DOHH2 (cell line): ENCODE measurements at regions not wholly inside any gene's neighbourhood (a gene's known extent, or its start where the extent isn't known, plus 50 kb on each side); places are given as distances from the start of the nearest gene placed in this dataset.

ENCODE experiments used
- H3F3A ChIP-seq: fragments of 200-600 bp; sonication (generic), shearing (Covaris generic); 2 replicates; pipeline ENCODE4 v1.6.0; 2016; ENCODE audit warnings: antibody characterized with exemption, mild to moderate bottlenecking; ENCODE audit not compliant: control insufficient read depth, insufficient read depth
- H3K27ac ChIP-seq: fragments of 200-600 bp; sonication (generic); 2 replicates; pipeline ENCODE4 v1.5.1; 2014; ENCODE audit warnings: low read depth, mild to moderate bottlenecking, low read length, moderate library complexity
- H3K27me3 ChIP-seq: fragments of 200-600 bp; sonication (generic); 2 replicates; pipeline ENCODE4 v1.6.1; 2014; ENCODE audit warnings: mild to moderate bottlenecking, low read length, mixed read lengths; ENCODE audit not compliant: control insufficient read depth
- H3K36me3 ChIP-seq: fragments of 200-600 bp; sonication (generic); 2 replicates; pipeline ENCODE4 v1.6.1; 2014; ENCODE audit warnings: mild to moderate bottlenecking, low read length, moderate library complexity, mixed read lengths; ENCODE audit not compliant: control insufficient read depth
- H3K4me1 ChIP-seq: fragments of 200-600 bp; sonication (generic); 2 replicates; pipeline ENCODE4 v1.6.1; 2014; ENCODE audit warnings: mild to moderate bottlenecking, low read length, mixed read lengths; ENCODE audit not compliant: control insufficient read depth
- H3K4me2 ChIP-seq: fragments of 200-600 bp; sonication (generic); 2 replicates; pipeline ENCODE4 v1.6.0; 2014; ENCODE audit warnings: mild to moderate bottlenecking, low read length, moderate library complexity
- H3K4me3 ChIP-seq: fragments of 200-600 bp; sonication (generic); 2 replicates; pipeline ENCODE4 v1.5.1; 2014; ENCODE audit warnings: mild to moderate bottlenecking, low read length, mixed read lengths
- H3K79me2 ChIP-seq: fragments of 200-600 bp; sonication (generic); 2 replicates; pipeline ENCODE4 v1.6.1; 2014; ENCODE audit warnings: mild to moderate bottlenecking, low read length, mixed read lengths; ENCODE audit not compliant: control insufficient read depth
- H3K9me2 ChIP-seq: fragments of 200-600 bp; sonication (generic); replicated peaks from 2 replicates; pipeline ENCODE4 v1.6.1; 2014; ENCODE audit warnings: mild to moderate bottlenecking, low read length, mixed read lengths; ENCODE audit not compliant: control insufficient read depth
- H3K9me3 ChIP-seq: fragments of 200-600 bp; sonication (generic); 2 replicates; pipeline ENCODE4 v1.6.1; 2014; ENCODE audit warnings: antibody characterized with exemption, low read length, mixed read lengths; ENCODE audit not compliant: control insufficient read depth, insufficient read depth
- H4K20me1 ChIP-seq: fragments of 200-600 bp; sonication (generic); 2 replicates; pipeline ENCODE4 v1.6.0; 2014; ENCODE audit warnings: low read depth, mild to moderate bottlenecking, antibody characterized with exemption, low read length, moderate library complexity; ENCODE audit not compliant: control insufficient read depth, insufficient read depth
- EZH2phosphoT487 ChIP-seq: fragments of 200-600 bp; sonication (generic); IDR thresholded peaks from 2 replicates; pipeline ENCODE4 v1.6.1; 2017; ENCODE audit warnings: borderline replicate concordance, mild to moderate bottlenecking, antibody characterized with exemption, low read length, moderate library complexity, mixed read lengths
- TF ChIP-seq, protein P1 (sequence below): fragments of 200-600 bp; sonication (generic); IDR thresholded peaks from one replicate; pipeline ENCODE4 v1.5.1; 2014; ENCODE audit warnings: antibody characterized with exemption, mild to moderate bottlenecking, low read depth, low read length; ENCODE audit not compliant: poor library complexity, severe bottlenecking

DNA sequence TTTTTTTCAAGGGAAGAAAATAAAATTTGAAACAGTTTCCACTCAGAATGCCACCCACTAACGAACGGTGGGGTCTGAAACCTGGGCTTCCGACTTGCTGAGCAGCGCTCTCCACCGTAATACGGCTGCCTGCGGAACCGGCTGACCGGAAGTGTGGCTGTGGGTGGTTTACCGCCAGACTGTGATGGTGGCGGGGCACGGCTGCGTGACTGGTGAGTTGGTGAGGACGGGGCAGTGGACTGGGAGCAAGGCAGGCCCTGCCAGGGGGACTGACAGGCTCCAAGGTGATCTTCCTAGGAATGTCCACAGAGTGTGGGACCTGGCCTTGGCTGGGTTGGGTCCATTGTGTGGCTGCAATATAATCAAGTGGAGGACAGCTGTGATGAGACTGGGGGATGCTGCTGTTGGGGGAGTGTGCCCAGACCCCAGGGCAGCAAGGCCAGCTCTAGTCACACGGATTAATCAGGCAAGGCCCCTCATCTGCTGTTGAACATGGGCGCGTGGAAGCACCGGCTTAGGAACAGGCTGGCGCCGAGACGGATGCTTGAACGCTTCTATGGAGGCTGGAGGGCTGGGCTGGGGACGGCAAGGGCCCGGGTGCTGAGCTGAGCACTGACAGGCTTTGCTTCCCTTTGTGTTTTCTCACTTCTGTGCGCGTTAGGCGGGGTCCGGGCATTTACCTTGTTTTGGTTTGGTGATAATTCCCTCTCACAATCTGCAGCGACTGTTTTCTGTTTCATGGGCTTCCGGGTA, 357.7 kb upstream of the SPRED2 start:
- no peaks in the 10 kb centered on the region for H3K9me2 ChIP-seq
- H3K4me1 ChIP-seq = no peaks in the 10 kb centered on the region
- H3K79me2 ChIP-seq = no peaks in the 10 kb centered on the region
- no peak overlapping the region for H3K4me2 ChIP-seq
- H3K36me3 ChIP-seq = no peaks in the 10 kb centered on the region
- no peaks in the 10 kb centered on the region for H4K20me1 ChIP-seq
- no peak overlapping the region for H3K27ac ChIP-seq
- no peak overlapping the region for H3K4me3 ChIP-seq
- no peaks in the 10 kb centered on the region for H3K9me3 ChIP-seq
- no peaks in the 10 kb centered on the region for H3K27me3 ChIP-seq
- TF ChIP-seq, protein P1, sequence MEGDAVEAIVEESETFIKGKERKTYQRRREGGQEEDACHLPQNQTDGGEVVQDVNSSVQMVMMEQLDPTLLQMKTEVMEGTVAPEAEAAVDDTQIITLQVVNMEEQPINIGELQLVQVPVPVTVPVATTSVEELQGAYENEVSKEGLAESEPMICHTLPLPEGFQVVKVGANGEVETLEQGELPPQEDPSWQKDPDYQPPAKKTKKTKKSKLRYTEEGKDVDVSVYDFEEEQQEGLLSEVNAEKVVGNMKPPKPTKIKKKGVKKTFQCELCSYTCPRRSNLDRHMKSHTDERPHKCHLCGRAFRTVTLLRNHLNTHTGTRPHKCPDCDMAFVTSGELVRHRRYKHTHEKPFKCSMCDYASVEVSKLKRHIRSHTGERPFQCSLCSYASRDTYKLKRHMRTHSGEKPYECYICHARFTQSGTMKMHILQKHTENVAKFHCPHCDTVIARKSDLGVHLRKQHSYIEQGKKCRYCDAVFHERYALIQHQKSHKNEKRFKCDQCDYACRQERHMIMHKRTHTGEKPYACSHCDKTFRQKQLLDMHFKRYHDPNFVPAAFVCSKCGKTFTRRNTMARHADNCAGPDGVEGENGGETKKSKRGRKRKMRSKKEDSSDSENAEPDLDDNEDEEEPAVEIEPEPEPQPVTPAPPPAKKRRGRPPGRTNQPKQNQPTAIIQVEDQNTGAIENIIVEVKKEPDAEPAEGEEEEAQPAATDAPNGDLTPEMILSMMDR = no peak
- TF ChIP-seq EZH2phosphoT487 = no peak
- no peaks in the 10 kb centered on the region for H3F3A ChIP-seq

DNA sequence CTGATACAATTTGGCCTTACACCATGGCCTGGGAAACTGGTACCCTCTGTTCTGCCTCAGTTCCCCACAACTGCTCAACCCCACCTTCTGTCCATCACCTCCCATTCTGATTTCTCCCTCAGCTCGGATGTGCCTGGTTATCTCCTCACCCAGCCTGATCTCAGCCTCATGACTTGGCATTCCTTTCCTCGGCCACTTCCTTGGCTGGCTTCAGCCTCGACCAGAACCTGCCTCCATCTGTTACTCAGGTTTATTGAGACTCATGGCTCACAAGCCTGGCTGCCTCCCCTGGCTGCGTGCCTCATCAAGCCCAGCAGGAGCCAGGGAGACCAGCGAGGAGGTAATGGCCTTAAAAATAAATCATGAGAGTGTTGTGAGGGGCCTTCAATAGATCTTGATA, 356.2 kb upstream of the SPRED2 start:
- TF ChIP-seq, protein P1 = no peak
- no peaks in the 10 kb centered on the region for H3K36me3 ChIP-seq
- no peak overlapping the region for H3K27ac ChIP-seq
- H3K4me1 ChIP-seq = no peaks in the 10 kb centered on the region
- no peaks in the 10 kb centered on the region for H3K27me3 ChIP-seq
- no peaks in the 10 kb centered on the region for H4K20me1 ChIP-seq
- no peaks in the 10 kb centered on the region for H3K9me2 ChIP-seq
- no peak overlapping the region for H3K4me3 ChIP-seq
- no peaks in the 10 kb centered on the region for H3K9me3 ChIP-seq
- no peaks in the 10 kb centered on the region for H3K79me2 ChIP-seq
- H3K4me2 ChIP-seq = no peak overlapping the region
- H3F3A ChIP-seq = no peaks in the 10 kb centered on the region

DNA sequence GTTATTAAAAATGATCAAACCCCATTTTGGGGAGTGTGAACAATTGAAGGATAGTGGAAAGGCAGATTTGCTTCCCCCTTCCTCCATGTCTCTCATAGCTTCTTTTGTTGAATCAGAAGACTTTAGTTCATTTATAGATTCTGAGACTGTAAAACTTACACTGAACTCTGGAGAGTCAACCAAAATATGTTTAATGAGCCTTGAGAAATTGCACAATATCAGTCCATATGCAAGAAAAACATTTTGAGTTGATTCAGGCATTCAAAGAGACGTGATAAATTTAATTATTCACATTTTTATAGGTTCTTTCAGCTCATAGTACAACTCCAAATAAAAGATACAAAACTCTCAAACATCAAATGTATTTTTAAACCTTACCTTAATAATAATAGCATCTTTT, 354.4 kb upstream of the SPRED2 start:
- no peak overlapping the region for H3K4me2 ChIP-seq
- no peaks in the 10 kb centered on the region for H3K79me2 ChIP-seq
- no peaks in the 10 kb centered on the region for H4K20me1 ChIP-seq
- no peaks in the 10 kb centered on the region for H3K9me2 ChIP-seq
- H3K27ac ChIP-seq = no peak overlapping the region
- no peaks in the 10 kb centered on the region for H3K9me3 ChIP-seq
- no peaks in the 10 kb centered on the region for H3F3A ChIP-seq
- H3K4me3 ChIP-seq = no peak overlapping the region
- no peaks in the 10 kb centered on the region for H3K27me3 ChIP-seq
- no peaks in the 10 kb centered on the region for H3K4me1 ChIP-seq
- H3K36me3 ChIP-seq = no peaks in the 10 kb centered on the region
- TF ChIP-seq, protein P1 = no peak
- TF ChIP-seq EZH2phosphoT487 = no peak
